ENCODE measurements at regions not wholly inside any gene's neighbourhood (a gene's known extent, or its start where the extent isn't known, plus 50 kb on each side); places are given as distances from the start of the nearest gene placed in this dataset.

GRCh38 chr2:103009871-103010270 lies 248.0 kb downstream of the TMEM182 start:
- H4K20me1 ChIP-seq (ENCODE audit: insufficient read depth): no peaks in the 10 kb centered on the region
- H3K4me3 ChIP-seq (ENCODE audit: low read depth in 2 of 2, low read length in 1 of 2): no peak overlapping the region
- no peak overlapping the region for H2AFZ ChIP-seq (ENCODE audit: low read depth)
- no peak overlapping the region for H3K9ac ChIP-seq
- no peak overlapping the region for H3K27ac ChIP-seq (ENCODE audit: low read depth in 2 of 2, low read length in 1 of 2)
- no peaks in the 10 kb centered on the region for H3K79me2 ChIP-seq (ENCODE audit: insufficient read depth)
- H3K27me3 ChIP-seq (ENCODE audit: insufficient read depth): peaks cover 3% of the 10 kb centered on the region; the same call in 1 of the 2 replicates
- ChIA-PET POLR2A (no interaction called here), CTCF (interaction anchor here (0.9 kb wide), 1 partner anchor 20 kb away, joined by 3 read pairs; no protein-coding TSS in a partner anchor)
- 7% methylated on average over 3 of the region's 5 CpGs for WGBS (ENCODE audit: low lambda C conversion rate)
- TF ChIP-seq TEAD4 (IDR thresholded peaks at IDR 0.05; ENCODE audit: borderline replicate concordance, insufficient read depth) (no peak), TAF1 (IDR thresholded peaks at IDR 0.05; ENCODE audit: borderline replicate concordance, low read depth, low read length) (no peak), FOXJ3 (CRISPR knock-in tag; IDR thresholded peaks at IDR 0.05) (no peak), EZH2phosphoT487 (IDR thresholded peaks at IDR 0.05; ENCODE audit: borderline replicate concordance, low read depth) (no peak), CHD2 (IDR thresholded peaks at IDR 0.05; ENCODE audit: low read length, partially characterized antibody) (no peak), NFIC (IDR thresholded peaks at IDR 0.05; ENCODE audit: borderline replicate concordance) (no peak), FOSL2 (IDR thresholded peaks at IDR 0.05; ENCODE audit: borderline replicate concordance, low read depth) (no peak), RAD21 (IDR thresholded peaks at IDR 0.05; ENCODE audit: low read length) (no peak), EP300 (IDR thresholded peaks at IDR 0.05; ENCODE audit: borderline replicate concordance in 1 of 2, low read depth in 1 of 2, low read length in 1 of 2) (no peak), JUND (IDR thresholded peaks at IDR 0.05) (no peak)
- TF ChIP-seq, protein P1, sequence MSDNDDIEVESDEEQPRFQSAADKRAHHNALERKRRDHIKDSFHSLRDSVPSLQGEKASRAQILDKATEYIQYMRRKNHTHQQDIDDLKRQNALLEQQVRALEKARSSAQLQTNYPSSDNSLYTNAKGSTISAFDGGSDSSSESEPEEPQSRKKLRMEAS (IDR thresholded peaks at IDR 0.05; ENCODE audit: low read depth): no peak
- TF ChIP-seq, protein P2, sequence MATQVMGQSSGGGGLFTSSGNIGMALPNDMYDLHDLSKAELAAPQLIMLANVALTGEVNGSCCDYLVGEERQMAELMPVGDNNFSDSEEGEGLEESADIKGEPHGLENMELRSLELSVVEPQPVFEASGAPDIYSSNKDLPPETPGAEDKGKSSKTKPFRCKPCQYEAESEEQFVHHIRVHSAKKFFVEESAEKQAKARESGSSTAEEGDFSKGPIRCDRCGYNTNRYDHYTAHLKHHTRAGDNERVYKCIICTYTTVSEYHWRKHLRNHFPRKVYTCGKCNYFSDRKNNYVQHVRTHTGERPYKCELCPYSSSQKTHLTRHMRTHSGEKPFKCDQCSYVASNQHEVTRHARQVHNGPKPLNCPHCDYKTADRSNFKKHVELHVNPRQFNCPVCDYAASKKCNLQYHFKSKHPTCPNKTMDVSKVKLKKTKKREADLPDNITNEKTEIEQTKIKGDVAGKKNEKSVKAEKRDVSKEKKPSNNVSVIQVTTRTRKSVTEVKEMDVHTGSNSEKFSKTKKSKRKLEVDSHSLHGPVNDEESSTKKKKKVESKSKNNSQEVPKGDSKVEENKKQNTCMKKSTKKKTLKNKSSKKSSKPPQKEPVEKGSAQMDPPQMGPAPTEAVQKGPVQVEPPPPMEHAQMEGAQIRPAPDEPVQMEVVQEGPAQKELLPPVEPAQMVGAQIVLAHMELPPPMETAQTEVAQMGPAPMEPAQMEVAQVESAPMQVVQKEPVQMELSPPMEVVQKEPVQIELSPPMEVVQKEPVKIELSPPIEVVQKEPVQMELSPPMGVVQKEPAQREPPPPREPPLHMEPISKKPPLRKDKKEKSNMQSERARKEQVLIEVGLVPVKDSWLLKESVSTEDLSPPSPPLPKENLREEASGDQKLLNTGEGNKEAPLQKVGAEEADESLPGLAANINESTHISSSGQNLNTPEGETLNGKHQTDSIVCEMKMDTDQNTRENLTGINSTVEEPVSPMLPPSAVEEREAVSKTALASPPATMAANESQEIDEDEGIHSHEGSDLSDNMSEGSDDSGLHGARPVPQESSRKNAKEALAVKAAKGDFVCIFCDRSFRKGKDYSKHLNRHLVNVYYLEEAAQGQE (IDR thresholded peaks at IDR 0.05; ENCODE audit: low read depth, low read length): no peak
- TF ChIP-seq, protein P3, sequence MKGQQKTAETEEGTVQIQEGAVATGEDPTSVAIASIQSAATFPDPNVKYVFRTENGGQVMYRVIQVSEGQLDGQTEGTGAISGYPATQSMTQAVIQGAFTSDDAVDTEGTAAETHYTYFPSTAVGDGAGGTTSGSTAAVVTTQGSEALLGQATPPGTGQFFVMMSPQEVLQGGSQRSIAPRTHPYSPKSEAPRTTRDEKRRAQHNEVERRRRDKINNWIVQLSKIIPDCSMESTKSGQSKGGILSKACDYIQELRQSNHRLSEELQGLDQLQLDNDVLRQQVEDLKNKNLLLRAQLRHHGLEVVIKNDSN (IDR thresholded peaks at IDR 0.05; ENCODE audit: borderline replicate concordance, low read depth): no peak
- TF ChIP-seq, protein P4, sequence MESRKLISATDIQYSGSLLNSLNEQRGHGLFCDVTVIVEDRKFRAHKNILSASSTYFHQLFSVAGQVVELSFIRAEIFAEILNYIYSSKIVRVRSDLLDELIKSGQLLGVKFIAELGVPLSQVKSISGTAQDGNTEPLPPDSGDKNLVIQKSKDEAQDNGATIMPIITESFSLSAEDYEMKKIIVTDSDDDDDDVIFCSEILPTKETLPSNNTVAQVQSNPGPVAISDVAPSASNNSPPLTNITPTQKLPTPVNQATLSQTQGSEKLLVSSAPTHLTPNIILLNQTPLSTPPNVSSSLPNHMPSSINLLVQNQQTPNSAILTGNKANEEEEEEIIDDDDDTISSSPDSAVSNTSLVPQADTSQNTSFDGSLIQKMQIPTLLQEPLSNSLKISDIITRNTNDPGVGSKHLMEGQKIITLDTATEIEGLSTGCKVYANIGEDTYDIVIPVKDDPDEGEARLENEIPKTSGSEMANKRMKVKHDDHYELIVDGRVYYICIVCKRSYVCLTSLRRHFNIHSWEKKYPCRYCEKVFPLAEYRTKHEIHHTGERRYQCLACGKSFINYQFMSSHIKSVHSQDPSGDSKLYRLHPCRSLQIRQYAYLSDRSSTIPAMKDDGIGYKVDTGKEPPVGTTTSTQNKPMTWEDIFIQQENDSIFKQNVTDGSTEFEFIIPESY (IDR thresholded peaks at IDR 0.05; ENCODE audit: borderline replicate concordance, low read depth): no peak
- no peaks in the 10 kb centered on the region for H3K36me3 ChIP-seq (replicated peaks in 1 of 2; ENCODE audit: control insufficient read depth in 1 of 2, insufficient read depth in 2 of 2, low read length in 1 of 2)
- peaks cover 0 to 2% of the 10 kb centered on the region in 2 experiments; a peak in 1 of 4 replicates for H3K4me1 ChIP-seq (ENCODE audit: control insufficient read depth in 1 of 2, insufficient read depth in 2 of 2, low read depth in 1 of 2, low read length in 1 of 2)
- H3K9me2 ChIP-seq: no peaks in the 10 kb centered on the region
- no peak overlapping the region for H3K4me2 ChIP-seq
- H3K9me3 ChIP-seq: no peaks in the 10 kb centered on the region
- no peaks in the 10 kb centered on the region for H3F3A ChIP-seq (replicated peaks; ENCODE audit: insufficient read depth)
- DNase-seq: no peak

Data from SK-N-SH (cell line).